ENCODE measurements at regions not wholly inside any gene's neighbourhood (a gene's known extent, or its start where the extent isn't known, plus 50 kb on each side); places are given as distances from the start of the nearest gene placed in this dataset.
A peak's percentile ranks its signal among the peaks of the same experiment; 100 is the strongest.

- no peak for DNase-seq
Measured at GRCh38 chr10:36191009-36191408, 548.9 kb upstream of the FZD8 start.

- no peak for DNase-seq
Measured at GRCh38 chr10:36188461-36188860, 546.4 kb upstream of the FZD8 start.

GRCh38 chr10:36188080-36188453, 546.0 kb upstream of the FZD8 start:
- no peak for DNase-seq

GRCh38 chr10:36187380-36188079, 545.4 kb upstream of the FZD8 start:
- DNase-seq = no peak

GRCh38 chr10:36185097-36185496, 543.0 kb upstream of the FZD8 start:
- DNase-seq = no peak

GRCh38 chr10:36183726-36184125, 541.6 kb upstream of the FZD8 start:
- DNase-seq = peak; percentile 14

GRCh38 chr10:36183056-36183455, 541.0 kb upstream of the FZD8 start:
- DNase-seq = no peak

- no peak for DNase-seq
Measured at GRCh38 chr10:36182606-36183005, 540.5 kb upstream of the FZD8 start.

GRCh38 chr10:36182179-36182566, 540.1 kb upstream of the FZD8 start:
- DNase-seq = peak; percentile 3

GRCh38 chr10:36181426-36182178, 539.5 kb upstream of the FZD8 start:
- peak; percentile 83 for DNase-seq

GRCh38 chr10:36178616-36179015, 536.5 kb upstream of the FZD8 start:
- no peak for DNase-seq

GRCh38 chr10:36177071-36177470, 535.0 kb upstream of the FZD8 start:
- peak; percentile 8 for DNase-seq

- no peak for DNase-seq
Measured at GRCh38 chr10:36175954-36176353, 533.9 kb upstream of the FZD8 start.

- DNase-seq = no peak
Measured at GRCh38 chr10:36173364-36173763, 531.3 kb upstream of the FZD8 start.

GRCh38 chr10:36171953-36172940, 530.2 kb upstream of the FZD8 start:
- peak; percentile 87 for DNase-seq

- no peak for DNase-seq
Measured at GRCh38 chr10:36171556-36171952, 529.5 kb upstream of the FZD8 start.

GRCh38 chr10:36170943-36171501, 528.9 kb upstream of the FZD8 start:
- DNase-seq = peak; percentile 48

GRCh38 chr10:36170142-36170719, 528.1 kb upstream of the FZD8 start:
- no peak for DNase-seq

- no peak for DNase-seq
Measured at GRCh38 chr10:36168777-36169176, 526.7 kb upstream of the FZD8 start.

GRCh38 chr10:36164556-36165504, 522.7 kb upstream of the FZD8 start:
- DNase-seq = no peak

GRCh38 chr10:36163827-36164226, 521.7 kb upstream of the FZD8 start:
- DNase-seq = no peak
